Peyer's patch (tissue), 4 donors: ENCODE measurements at regions not wholly inside any gene's neighbourhood (a gene's known extent, or its start where the extent isn't known, plus 50 kb on each side); places are given as distances from the start of the nearest gene placed in this dataset.

Source experiments
- DNase-seq, 3 donors: peaks; one replicate each; pipeline ENCODE4 v3.0.0-alpha.2; 2017 to 2019
- H3K27ac ChIP-seq, 4 donors: fragments of 200-600 bp; sonication (generic); one replicate each; pipeline ENCODE4 v1.5.1; 2016 to 2019
- H3K27me3 ChIP-seq, 2 donors: fragments of 200-600 bp; sonication (generic); one replicate each; pipeline ENCODE4 v1.5.1; 2019
- H3K36me3 ChIP-seq, 3 donors: fragments of 200-600 bp; sonication (generic); one replicate each; pipeline ENCODE4 v1.5.1; 2016 to 2019
- H3K4me1 ChIP-seq, 4 donors: fragments of 200-600 bp; sonication (generic); one replicate each; pipeline ENCODE4 v1.5.1; 2016 to 2019
- H3K4me3 ChIP-seq, 4 donors: fragments of 200-600 bp; sonication (generic); 1 replicate in 3 of 4; 2 replicates in 1 of 4; pipeline ENCODE4 v1.5.1; 2016 to 2019; ENCODE audit warnings: mild to moderate bottlenecking in 1 of 4
- H3K9me3 ChIP-seq, 4 donors: fragments of 200-600 bp; sonication (generic); one replicate each; pipeline ENCODE4 v1.5.1; 2016 to 2019; ENCODE audit warnings: mild to moderate bottlenecking in 1 of 4
- CTCF ChIP-seq, 6 experiments: fragments of 450-650 bp in 4 of 6; fragments of 200-600 bp in 2 of 6; sonication (generic) in 1 of 6; IDR thresholded peaks; one replicate each; pipeline ENCODE4 v1.5.1; 2017 to 2019; ENCODE audit warnings: antibody characterized with exemption in 6 of 6, mild to moderate bottlenecking in 3 of 6, moderate library complexity in 1 of 6
- POLR2A ChIP-seq, 2 donors: fragments of 450-650 bp; IDR thresholded peaks; one replicate each; pipeline ENCODE4 v1.5.1; 2017; ENCODE audit warnings: antibody characterized with exemption in 2 of 2, mild to moderate bottlenecking in 2 of 2, moderate library complexity in 2 of 2

- DNase-seq, result no peak
- no peaks in the 10 kb centered on the region for H3K4me1 ChIP-seq
- TF ChIP-seq CTCF (IDR thresholded peaks at IDR 0.05) (no peak), POLR2A (IDR thresholded peaks at IDR 0.05) (no peak)
- H3K27me3 ChIP-seq, result no peaks in the 10 kb centered on the region
- no peaks in the 10 kb centered on the region for H3K36me3 ChIP-seq
- H3K27ac ChIP-seq, result no peak overlapping the region
- H3K9me3 ChIP-seq, result no peaks in the 10 kb centered on the region
- no peak overlapping the region for H3K4me3 ChIP-seq
Measured at GRCh38 chr1:63710308-63710707, 63.5 kb upstream of the ROR1 start.

GRCh38 chr1:63710761-63711380 is 62.9 kb upstream of the ROR1 start:
- H3K4me3 ChIP-seq, result no peak overlapping the region
- H3K27me3 ChIP-seq, result no peaks in the 10 kb centered on the region
- H3K9me3 ChIP-seq, result no peaks in the 10 kb centered on the region
- no peaks in the 10 kb centered on the region for H3K4me1 ChIP-seq
- no peak for TF ChIP-seq CTCF (IDR thresholded peaks at IDR 0.05)
- TF ChIP-seq POLR2A (IDR thresholded peaks at IDR 0.05), result no peak
- H3K36me3 ChIP-seq, result no peaks in the 10 kb centered on the region
- H3K27ac ChIP-seq, result no peak overlapping the region
- DNase-seq, result no peak

- no peak overlapping the region for H3K4me3 ChIP-seq
- no peak for DNase-seq
- H3K27me3 ChIP-seq, result no peaks in the 10 kb centered on the region
- H3K27ac ChIP-seq, result no peak overlapping the region
- TF ChIP-seq POLR2A (IDR thresholded peaks at IDR 0.05) (no peak), CTCF (IDR thresholded peaks at IDR 0.05) (no peak)
- H3K36me3 ChIP-seq, result no peaks in the 10 kb centered on the region
- H3K9me3 ChIP-seq, result no peaks in the 10 kb centered on the region
- H3K4me1 ChIP-seq, result no peaks in the 10 kb centered on the region
Measured at GRCh38 chr1:63713041-63713440, 60.8 kb upstream of the ROR1 start.

GRCh38 chr1:63713627-63714481 is 60.0 kb upstream of the ROR1 start:
- DNase-seq, result no peak
- TF ChIP-seq CTCF (IDR thresholded peaks at IDR 0.05) (no peak), POLR2A (IDR thresholded peaks at IDR 0.05) (no peak)
- Histone ChIP-seq H3K27me3 (no peaks in the 10 kb centered on the region), H3K4me1 (no peaks in the 10 kb centered on the region), H3K27ac (no peak overlapping the region), H3K4me3 (no peak overlapping the region), H3K9me3 (no peaks in the 10 kb centered on the region), H3K36me3 (no peaks in the 10 kb centered on the region)

GRCh38 chr1:63714482-63714760 is 59.4 kb upstream of the ROR1 start:
- TF ChIP-seq POLR2A (IDR thresholded peaks at IDR 0.05), result no peak
- no peak for TF ChIP-seq CTCF (IDR thresholded peaks at IDR 0.05)
- no peaks in the 10 kb centered on the region for H3K27me3 ChIP-seq
- H3K27ac ChIP-seq, result no peak overlapping the region
- H3K9me3 ChIP-seq, result no peaks in the 10 kb centered on the region
- H3K36me3 ChIP-seq, result no peaks in the 10 kb centered on the region
- H3K4me1 ChIP-seq, result no peaks in the 10 kb centered on the region
- no peak overlapping the region for H3K4me3 ChIP-seq
- DNase-seq, result no peak
